ACHN (cell line): ENCODE measurements at regions not wholly inside any gene's neighbourhood (a gene's known extent, or its start where the extent isn't known, plus 50 kb on each side); places are given as distances from the start of the nearest gene placed in this dataset.

Source experiments
- DNase-seq: peaks from one replicate; pipeline ENCODE4 v3.0.0-alpha.2; 2015
- in situ Hi-C: cut with HindIII; loops from 2 replicates; pipeline ENCODE4 v1.10.0; 2017; ENCODE audit warnings: low sequenced_read_pairs, low pct_ligation_motif_present, low pct_unique_long_range_greater_than_20kb

- no peak for DNase-seq
Measured at GRCh38 chr2:163389838-163390237, 346.0 kb downstream of the FIGN start.

GRCh38 chr2:163375472-163375871 is 360.3 kb downstream of the FIGN start:
- in situ Hi-C loops = no loop called here
- DNase-seq = no peak

More at GRCh38 chr2:163389838-163390237, 346.0 kb downstream of the FIGN start:
- in situ Hi-C loops = no loop called here

DNA sequence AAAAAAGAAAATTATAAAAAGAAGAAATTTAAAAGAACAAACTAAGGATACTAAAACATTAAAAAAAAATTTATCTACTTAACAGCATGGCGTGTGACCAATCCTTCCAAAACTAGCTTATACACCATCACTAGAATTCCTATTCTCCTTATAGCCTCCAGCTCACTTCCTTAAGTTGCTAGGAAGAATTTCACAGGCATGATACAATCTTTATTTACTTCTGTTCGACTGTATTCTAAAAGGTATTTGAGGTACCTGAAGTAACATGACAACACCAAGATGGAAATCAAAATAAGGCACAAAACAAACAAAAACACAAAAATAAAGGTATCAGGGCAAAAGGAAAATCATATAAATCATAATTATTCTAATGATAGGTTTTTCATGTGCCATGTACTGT is 360.7 kb downstream of the FIGN start:
- no peak for DNase-seq
- in situ Hi-C loops = no loop called here

GRCh38 chr2:163374282-163374681 is 361.5 kb downstream of the FIGN start:
- in situ Hi-C loops = no loop called here
- no peak for DNase-seq

DNA sequence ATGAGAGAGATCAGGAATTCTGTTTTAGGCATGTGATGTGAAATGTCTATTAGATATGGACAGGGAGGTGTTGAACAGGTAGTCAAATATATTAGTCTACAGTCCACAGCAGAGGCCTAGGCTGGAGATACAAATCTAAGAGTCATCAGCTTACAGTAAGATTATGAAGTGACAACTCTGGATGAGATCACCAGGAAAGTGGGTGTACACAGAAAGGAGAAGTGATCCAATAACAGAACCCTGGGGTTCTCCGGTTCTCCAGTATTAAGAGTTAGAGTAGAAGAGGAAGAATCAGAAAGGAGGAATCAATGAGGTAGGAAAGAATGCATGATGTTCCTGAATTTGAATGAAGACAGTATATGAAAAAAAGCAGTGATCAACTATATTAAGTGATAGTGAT is 362.3 kb downstream of the FIGN start:
- in situ Hi-C loops = no loop called here
- DNase-seq = no peak

GRCh38 chr2:163370169-163370886 is 365.5 kb downstream of the FIGN start:
- in situ Hi-C loops = no loop called here
- no peak for DNase-seq

- in situ Hi-C loops = no loop called here
- no peak for DNase-seq
Measured at GRCh38 chr2:163369111-163369510, 366.7 kb downstream of the FIGN start.

DNA sequence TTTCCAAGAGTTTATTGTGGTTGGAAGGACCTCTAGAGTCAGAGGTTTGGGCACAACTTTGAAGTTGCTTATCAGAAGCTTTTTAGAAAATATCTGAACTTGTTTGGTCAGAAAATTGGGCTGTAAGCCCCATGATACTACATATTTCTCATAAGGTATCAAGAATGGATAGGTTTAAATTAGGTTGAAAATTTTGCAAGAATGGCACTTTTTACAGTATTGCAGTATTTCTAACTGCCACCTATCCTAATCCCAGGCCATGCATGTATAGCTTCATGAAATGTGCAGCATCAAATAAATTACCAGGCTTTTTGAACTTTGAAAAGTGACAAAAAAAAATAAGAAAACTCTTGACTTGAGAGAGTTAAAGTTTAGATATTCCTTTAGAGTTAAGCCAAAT is 367.2 kb downstream of the FIGN start:
- in situ Hi-C loops = no loop called here
- DNase-seq = no peak

DNA sequence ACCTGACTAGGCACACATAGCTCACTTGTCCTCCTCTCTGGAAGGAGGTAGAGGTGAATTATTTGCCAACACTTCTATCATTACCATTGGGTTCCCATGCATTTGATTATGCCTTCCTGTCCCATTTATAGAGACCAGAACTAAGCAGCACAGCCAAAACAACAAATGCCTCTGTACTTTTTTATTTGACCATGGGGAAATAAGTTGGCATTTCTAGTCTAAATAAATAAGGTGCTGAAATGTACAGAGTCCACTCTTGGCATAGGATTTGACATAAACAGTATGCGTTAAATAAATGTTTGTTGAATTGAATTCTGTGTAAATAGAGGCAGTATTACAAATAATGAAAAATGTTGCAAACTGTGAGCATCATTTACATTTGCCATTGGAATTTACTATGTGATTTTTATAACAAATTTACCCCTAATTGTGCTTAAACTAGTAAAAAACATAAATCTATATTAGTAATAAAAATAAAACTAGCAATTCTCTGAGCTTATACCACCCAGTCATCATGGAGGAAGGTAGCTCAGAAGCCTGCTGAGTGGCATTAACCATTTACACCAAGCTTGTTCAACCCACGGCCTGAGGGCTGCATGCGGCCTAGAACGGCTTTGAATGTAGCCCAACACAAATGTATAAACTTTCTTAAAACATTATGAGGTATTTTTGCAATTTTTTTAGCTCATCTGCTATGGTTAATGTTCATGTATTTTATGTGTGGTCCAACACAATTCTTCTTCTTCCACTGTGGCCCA is 367.8 kb downstream of the FIGN start:
- no peak for DNase-seq
- in situ Hi-C loops = no loop called here

DNA sequence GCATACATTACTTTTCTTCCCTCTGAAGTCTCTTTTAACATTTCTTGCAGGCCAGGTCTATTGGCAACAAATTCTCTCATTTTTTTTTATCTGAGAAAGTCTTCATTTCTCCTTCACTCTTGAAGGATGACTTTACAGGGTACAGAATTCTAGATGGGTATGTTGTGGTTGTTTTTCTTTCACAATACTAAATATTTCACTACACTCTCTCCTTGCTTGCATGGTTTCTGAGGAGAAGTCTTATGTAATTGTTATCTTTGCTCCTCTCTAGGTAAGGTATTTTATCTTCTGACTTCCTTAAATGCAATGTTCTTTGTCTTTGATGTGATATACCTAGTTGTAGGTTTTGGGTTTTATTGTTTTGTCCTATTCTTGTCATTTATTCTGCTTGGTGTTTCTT is 371.1 kb downstream of the FIGN start:
- in situ Hi-C loops = no loop called here
- DNase-seq = no peak

- DNase-seq = no peak
- in situ Hi-C loops = no loop called here
Measured at GRCh38 chr2:163353551-163353950, 382.3 kb downstream of the FIGN start.

GRCh38 chr2:163351966-163352365 is 383.8 kb downstream of the FIGN start:
- in situ Hi-C loops = no loop called here
- no peak for DNase-seq

GRCh38 chr2:163351143-163351542 is 384.7 kb downstream of the FIGN start:
- in situ Hi-C loops = no loop called here
- no peak for DNase-seq

- in situ Hi-C loops = no loop called here
- peak; percentile 87 for DNase-seq
Measured at GRCh38 chr2:163348857-163349380, 386.9 kb downstream of the FIGN start.

DNA sequence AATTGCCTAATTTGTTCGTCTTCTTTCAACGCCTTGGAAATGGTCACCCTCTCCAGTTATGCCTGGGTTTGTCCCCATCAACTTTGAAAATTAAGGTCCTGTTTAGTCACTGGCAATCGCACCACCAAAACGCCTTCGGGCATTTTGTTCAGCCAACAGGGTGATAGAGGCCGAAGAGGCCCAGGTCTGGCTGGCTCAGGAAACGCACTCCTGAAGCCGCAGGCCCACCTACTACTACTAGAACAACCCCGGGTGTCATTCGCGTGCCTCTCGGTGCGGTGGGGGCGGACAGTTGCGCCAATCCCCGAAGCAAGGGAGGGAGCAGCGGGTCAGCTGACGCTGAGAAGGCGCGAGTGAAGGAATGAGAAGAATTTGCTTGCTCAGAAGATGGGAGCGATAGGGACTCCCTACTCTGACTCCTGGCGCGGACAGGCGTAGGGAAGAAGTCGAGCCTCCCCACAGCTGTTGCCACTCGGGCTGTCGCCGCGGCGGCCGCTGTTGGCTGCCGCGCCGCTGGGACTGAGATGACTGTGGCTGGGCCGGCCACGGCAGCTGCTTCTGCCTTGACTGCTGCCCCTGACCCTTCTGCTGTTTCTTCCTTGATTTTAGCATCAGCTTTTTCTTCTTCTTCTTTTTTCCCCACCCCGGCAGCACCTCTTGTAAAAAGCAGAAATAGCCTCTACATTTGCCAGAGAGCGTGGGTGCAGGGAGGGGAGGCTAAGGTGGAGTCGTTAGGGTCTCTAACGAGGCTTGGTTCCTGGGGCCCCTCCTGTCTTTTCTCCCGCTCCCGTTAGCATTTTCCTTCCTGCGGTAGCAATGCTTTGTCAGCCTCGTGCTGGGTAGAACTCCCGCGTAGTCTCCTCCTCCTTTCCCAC is 387.6 kb downstream of the FIGN start:
- in situ Hi-C loops = no loop called here
- peak; percentile 88 for DNase-seq

DNA sequence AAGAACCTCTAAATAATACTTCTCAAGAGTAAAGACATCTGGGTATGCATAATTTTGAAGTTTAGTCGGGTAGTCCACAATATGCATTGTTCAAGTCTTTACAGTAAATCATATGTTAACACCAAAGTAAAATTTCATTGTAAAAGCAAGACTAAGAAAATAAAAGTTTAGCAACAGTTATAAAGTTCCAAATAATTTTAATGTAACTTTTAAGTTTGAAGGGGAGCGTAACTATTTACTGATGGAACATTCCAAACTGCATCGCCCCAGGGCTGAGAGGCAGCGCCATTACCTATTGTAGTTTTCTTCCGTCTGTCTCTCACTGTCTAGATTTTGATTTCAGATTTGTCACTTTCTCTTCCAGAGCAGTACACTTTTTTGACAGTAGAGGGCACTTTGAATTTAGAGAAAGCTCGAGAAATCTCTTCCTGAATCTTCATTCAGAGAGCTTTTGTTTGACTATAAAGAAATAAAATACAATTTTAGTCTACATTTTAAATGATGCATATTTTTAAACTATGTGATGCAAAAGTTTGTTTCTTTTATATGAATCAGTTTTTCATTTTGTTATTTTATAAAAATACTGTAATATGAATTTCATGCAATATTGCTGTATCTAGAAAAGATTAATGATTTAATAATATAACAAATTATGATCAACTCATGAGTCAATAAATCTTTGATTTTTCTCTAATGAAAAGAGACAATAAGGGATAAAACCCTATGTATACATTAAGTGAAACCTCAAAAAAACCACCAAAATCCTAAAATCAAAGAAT is 389.8 kb downstream of the FIGN start:
- in situ Hi-C loops = no loop called here
- DNase-seq = peak; percentile 93

GRCh38 chr2:163343316-163343715 is 392.5 kb downstream of the FIGN start:
- DNase-seq = no peak
- in situ Hi-C loops = no loop called here

GRCh38 chr2:163341426-163341825 is 394.4 kb downstream of the FIGN start:
- DNase-seq = no peak
- in situ Hi-C loops = no loop called here
